T1000 (cell line): ENCODE measurements at regions not wholly inside any gene's neighbourhood (a gene's known extent, or its start where the extent isn't known, plus 50 kb on each side); places are given as distances from the start of the nearest gene placed in this dataset.
"Not testable (repeated sequence)": the region's sequence is repeated elsewhere in the genome, so short reads cannot be mapped to it uniquely, and the experiment has no call there.

Experiments used
- DNase-seq: peaks from one replicate; lab custom pipeline; 2025; ENCODE audit warnings: mixed read lengths; lab: John Stamatoyannopoulos, UW

GRCh38 chr3:66633402-66634381 lies 132.9 kb upstream of the LRIG1 start:
- no peak for DNase-seq

GRCh38 chr3:66638717-66639116 lies 137.9 kb upstream of the LRIG1 start:
- no peak for DNase-seq

- no peak for DNase-seq
These were observed 139.1 kb upstream of the LRIG1 start for GRCh38 chr3:66639809-66640356.

GRCh38 chr3:66642019-66642418 lies 141.2 kb upstream of the LRIG1 start:
- DNase-seq, result no peak

- no peak for DNase-seq
These were observed 141.7 kb upstream of the LRIG1 start for GRCh38 chr3:66642484-66642883.

- DNase-seq, result no peak
These were observed 143.7 kb upstream of the LRIG1 start for GRCh38 chr3:66644549-66644948.

- DNase-seq, result no peak
These were observed 148.2 kb upstream of the LRIG1 start for GRCh38 chr3:66648975-66649374.

- not testable (repeated sequence) for DNase-seq
These were observed 150.7 kb upstream of the LRIG1 start for GRCh38 chr3:66651520-66651919.

GRCh38 chr3:66652100-66652499 lies 151.3 kb upstream of the LRIG1 start:
- not testable (repeated sequence) for DNase-seq

GRCh38 chr3:66655044-66655443 lies 154.2 kb upstream of the LRIG1 start:
- DNase-seq, result no peak

GRCh38 chr3:66655671-66656070 lies 154.8 kb upstream of the LRIG1 start:
- DNase-seq, result no peak

- no peak for DNase-seq
These were observed 155.8 kb upstream of the LRIG1 start for GRCh38 chr3:66656609-66657008.

GRCh38 chr3:66659056-66659455 lies 158.2 kb upstream of the LRIG1 start:
- no peak for DNase-seq

- no peak for DNase-seq
These were observed 160.8 kb upstream of the LRIG1 start for GRCh38 chr3:66661628-66662027.

- DNase-seq, result no peak
These were observed 162.1 kb upstream of the LRIG1 start for GRCh38 chr3:66662894-66663293.

GRCh38 chr3:66665021-66665695 lies 164.3 kb upstream of the LRIG1 start:
- no peak for DNase-seq

- no peak for DNase-seq
These were observed 165.5 kb upstream of the LRIG1 start for GRCh38 chr3:66666362-66666761.

GRCh38 chr3:66667263-66667662 lies 166.4 kb upstream of the LRIG1 start:
- DNase-seq, result no peak

- no peak for DNase-seq
These were observed 170.5 kb upstream of the LRIG1 start for GRCh38 chr3:66671291-66671690.

GRCh38 chr3:66672830-66673229 lies 172.0 kb upstream of the LRIG1 start:
- no peak for DNase-seq

GRCh38 chr3:66673293-66673692 lies 172.5 kb upstream of the LRIG1 start:
- no peak for DNase-seq

- DNase-seq, result no peak
These were observed 174.5 kb upstream of the LRIG1 start for GRCh38 chr3:66675366-66675765.
